OCI-LY1 (cell line): ENCODE measurements at regions not wholly inside any gene's neighbourhood (a gene's known extent, or its start where the extent isn't known, plus 50 kb on each side); places are given as distances from the start of the nearest gene placed in this dataset.

ENCODE experiments used
- H2AFZ ChIP-seq: fragments of 200-600 bp; sonication (generic), shearing (Covaris generic); 2 replicates; pipeline ENCODE4 v1.6.0; 2014; ENCODE audit warnings: antibody characterized with exemption, mild to moderate bottlenecking, low read length
- H3F3A ChIP-seq: fragments of 200-600 bp; sonication (generic), shearing (Covaris generic); 2 replicates; pipeline ENCODE4 v1.6.0; 2014; ENCODE audit warnings: mild to moderate bottlenecking, antibody characterized with exemption, low read length, moderate library complexity; ENCODE audit not compliant: insufficient read depth
- H3K27ac ChIP-seq: fragments of 200-600 bp; sonication (generic); 2 replicates; pipeline ENCODE4 v1.5.1; 2014; ENCODE audit warnings: low read length, mixed run types, mild to moderate bottlenecking, low read depth; ENCODE audit not compliant: poor library complexity, severe bottlenecking
- H3K27me3 ChIP-seq: fragments of 200-600 bp; sonication (generic); 2 replicates; pipeline ENCODE4 v1.6.0; 2014; ENCODE audit warnings: antibody characterized with exemption, mild to moderate bottlenecking, low read length, moderate library complexity; ENCODE audit not compliant: insufficient read depth
- H3K36me3 ChIP-seq: fragments of 200-600 bp; sonication (generic); 2 replicates; pipeline ENCODE4 v1.6.1; 2014; ENCODE audit warnings: mild to moderate bottlenecking, antibody characterized with exemption, low read length, moderate library complexity, mixed read lengths; ENCODE audit not compliant: insufficient read depth
- H3K4me1 ChIP-seq: fragments of 200-600 bp; sonication (generic); 2 replicates; pipeline ENCODE4 v1.5.1; 2014; ENCODE audit warnings: mild to moderate bottlenecking, low read length, moderate library complexity; ENCODE audit not compliant: insufficient read depth, severe bottlenecking
- H3K4me2 ChIP-seq: fragments of 200-600 bp; sonication (generic), shearing (Covaris generic); 2 replicates; pipeline ENCODE4 v1.6.1; 2014; ENCODE audit warnings: low read length
- H3K4me3 ChIP-seq: fragments of 200-600 bp; sonication (generic); 2 replicates; pipeline ENCODE4 v1.5.1; 2014; ENCODE audit warnings: low read length, low read depth, mild to moderate bottlenecking, mixed read lengths; ENCODE audit not compliant: poor library complexity, severe bottlenecking
- H3K79me2 ChIP-seq: fragments of 200-600 bp; shearing (Covaris generic); 2 replicates; pipeline ENCODE4 v1.6.1; 2016; ENCODE audit warnings: mixed run types, low read length, mixed read lengths; ENCODE audit not compliant: insufficient read depth
- H3K9ac ChIP-seq: fragments of 200-600 bp; sonication (generic), shearing (Covaris generic); 2 replicates; pipeline ENCODE4 v1.6.1; 2014; ENCODE audit warnings: mild to moderate bottlenecking, low read length, mixed read lengths
- H3K9me2 ChIP-seq: fragments of 200-600 bp; sonication (generic), shearing (Covaris generic); 2 replicates; pipeline ENCODE4 v1.6.1; 2014; ENCODE audit warnings: low read depth, mild to moderate bottlenecking, low read length, mixed read lengths
- H3K9me3 ChIP-seq: fragments of 200-600 bp; shearing (Covaris generic); 2 replicates; pipeline ENCODE4 v1.6.1; 2014; ENCODE audit warnings: low read length, mixed read lengths
- H4K20me1 ChIP-seq: fragments of 200-600 bp; sonication (generic), shearing (Covaris generic); 2 replicates; pipeline ENCODE4 v1.6.0; 2016; ENCODE audit warnings: mild to moderate bottlenecking, low read length; ENCODE audit not compliant: insufficient read depth
- EZH2 ChIP-seq: fragments of 200-600 bp; sonication (generic), shearing (Covaris generic); IDR thresholded peaks from 2 replicates; pipeline ENCODE4 v1.8.0; 2017; ENCODE audit warnings: borderline replicate concordance, mixed run types, mild to moderate bottlenecking, antibody characterized with exemption, low read length, moderate library complexity, mixed read lengths
- TF ChIP-seq, protein P1 (sequence below): fragments of 200-600 bp; sonication (generic), shearing (Covaris generic); IDR thresholded peaks from 2 replicates; pipeline ENCODE4 v1.5.1; 2017; ENCODE audit warnings: mild to moderate bottlenecking, antibody characterized with exemption, low read length, moderate library complexity, mixed read lengths

DNA sequence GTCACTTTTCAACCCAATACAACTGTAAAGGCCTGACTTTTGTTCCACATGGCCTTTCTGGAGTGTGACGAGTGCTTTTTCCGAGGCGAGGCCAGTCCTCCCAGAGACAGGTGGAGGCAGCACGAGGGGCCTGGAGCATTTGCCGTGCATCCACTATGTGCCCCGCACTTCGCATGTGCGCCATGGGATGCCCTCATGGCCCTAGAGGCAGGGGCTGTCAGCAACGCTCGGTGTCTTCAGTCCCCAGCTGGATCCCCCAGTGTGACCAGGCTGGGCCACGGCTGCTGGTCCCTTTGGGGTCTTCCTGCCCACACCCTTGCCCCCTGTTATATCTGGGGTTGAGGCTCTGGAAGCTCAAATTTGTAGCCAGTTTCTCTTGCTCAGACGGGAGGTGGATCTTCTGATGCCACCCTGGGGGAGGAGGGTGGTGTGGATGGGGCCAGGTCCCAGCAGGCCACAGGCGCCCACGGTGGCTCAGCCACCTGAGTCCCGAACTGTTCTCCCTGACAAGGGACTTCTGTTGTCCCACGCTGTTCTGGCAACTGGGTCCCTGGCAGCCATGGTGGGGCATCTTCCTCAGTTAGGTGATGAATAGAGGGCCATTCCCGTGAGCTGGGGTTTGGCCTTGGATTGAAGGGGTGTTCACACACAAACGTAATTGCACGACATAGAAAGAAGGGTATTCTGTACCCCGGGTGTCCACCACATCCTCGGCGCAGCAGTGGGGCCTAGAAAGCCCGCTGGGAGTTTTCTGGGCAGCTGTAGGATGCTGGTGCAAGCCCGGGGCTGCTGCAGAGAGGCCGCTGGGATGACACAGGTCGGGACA, 100.9 kb downstream of the CTTN start:
- H4K20me1 ChIP-seq: no peaks in the 10 kb centered on the region
- no peaks in the 10 kb centered on the region for H3K79me2 ChIP-seq
- H3K27me3 ChIP-seq: peaks cover 5% of the 10 kb centered on the region; the same call in 1 of the 2 replicates
- H2AFZ ChIP-seq: no peak overlapping the region
- H3K4me3 ChIP-seq: no peak overlapping the region
- H3K4me1 ChIP-seq: no peaks in the 10 kb centered on the region
- no peak overlapping the region for H3K9ac ChIP-seq
- no peaks in the 10 kb centered on the region for H3K9me3 ChIP-seq
- no peak for TF ChIP-seq EZH2
- TF ChIP-seq, protein P1, sequence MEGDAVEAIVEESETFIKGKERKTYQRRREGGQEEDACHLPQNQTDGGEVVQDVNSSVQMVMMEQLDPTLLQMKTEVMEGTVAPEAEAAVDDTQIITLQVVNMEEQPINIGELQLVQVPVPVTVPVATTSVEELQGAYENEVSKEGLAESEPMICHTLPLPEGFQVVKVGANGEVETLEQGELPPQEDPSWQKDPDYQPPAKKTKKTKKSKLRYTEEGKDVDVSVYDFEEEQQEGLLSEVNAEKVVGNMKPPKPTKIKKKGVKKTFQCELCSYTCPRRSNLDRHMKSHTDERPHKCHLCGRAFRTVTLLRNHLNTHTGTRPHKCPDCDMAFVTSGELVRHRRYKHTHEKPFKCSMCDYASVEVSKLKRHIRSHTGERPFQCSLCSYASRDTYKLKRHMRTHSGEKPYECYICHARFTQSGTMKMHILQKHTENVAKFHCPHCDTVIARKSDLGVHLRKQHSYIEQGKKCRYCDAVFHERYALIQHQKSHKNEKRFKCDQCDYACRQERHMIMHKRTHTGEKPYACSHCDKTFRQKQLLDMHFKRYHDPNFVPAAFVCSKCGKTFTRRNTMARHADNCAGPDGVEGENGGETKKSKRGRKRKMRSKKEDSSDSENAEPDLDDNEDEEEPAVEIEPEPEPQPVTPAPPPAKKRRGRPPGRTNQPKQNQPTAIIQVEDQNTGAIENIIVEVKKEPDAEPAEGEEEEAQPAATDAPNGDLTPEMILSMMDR: no peak
- no peak overlapping the region for H3K4me2 ChIP-seq
- H3K9me2 ChIP-seq: no peaks in the 10 kb centered on the region
- no peaks in the 10 kb centered on the region for H3K36me3 ChIP-seq
- H3K27ac ChIP-seq: no peak overlapping the region
- no peaks in the 10 kb centered on the region for H3F3A ChIP-seq

DNA sequence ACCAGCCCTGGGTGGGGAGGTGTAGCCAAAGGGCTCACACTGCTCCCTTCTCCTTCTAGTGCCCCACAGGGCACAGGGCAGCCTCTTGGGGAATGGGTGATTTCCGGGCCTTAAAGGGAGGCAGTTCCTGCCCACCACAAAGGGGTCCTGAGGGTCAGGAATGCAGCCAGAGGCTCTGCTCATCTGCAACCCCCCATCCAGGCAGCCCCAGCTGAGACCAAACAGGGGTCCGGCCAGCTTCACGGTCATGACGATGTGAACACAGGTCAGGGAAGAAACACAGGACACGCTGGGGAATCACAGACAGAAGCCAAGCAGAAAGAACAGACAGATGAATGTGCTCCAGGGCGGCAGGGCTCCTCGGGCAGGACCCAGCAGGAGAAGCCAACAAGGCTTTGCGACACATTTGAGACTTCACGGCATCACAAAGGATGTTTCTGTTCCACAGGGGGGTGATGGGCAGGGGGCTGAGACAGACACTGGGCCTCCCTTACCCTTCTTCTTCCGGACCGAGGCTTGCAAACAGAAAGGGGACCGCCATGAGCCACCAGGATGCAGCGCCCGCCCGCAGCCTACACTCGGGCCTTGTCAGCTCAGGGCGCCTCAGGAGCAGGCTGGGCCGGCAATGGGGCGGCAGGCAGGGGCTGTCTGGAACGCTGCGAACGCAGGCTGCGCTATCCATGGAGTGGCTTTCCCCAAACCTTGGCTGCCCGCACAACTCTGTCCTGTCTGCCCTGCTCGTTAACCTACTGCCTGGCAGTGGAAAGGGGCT, 101.9 kb downstream of the CTTN start:
- Histone ChIP-seq H3K9me2 (no peaks in the 10 kb centered on the region), H3K4me2 (no peak overlapping the region), H3F3A (no peaks in the 10 kb centered on the region), H4K20me1 (no peaks in the 10 kb centered on the region), H3K79me2 (no peaks in the 10 kb centered on the region), H3K9me3 (no peaks in the 10 kb centered on the region), H2AFZ (no peak overlapping the region), H3K4me3 (no peak overlapping the region), H3K27me3 (peaks cover 5% of the 10 kb centered on the region; the same call in 1 of the 2 replicates), H3K9ac (no peak overlapping the region), H3K4me1 (no peaks in the 10 kb centered on the region), H3K36me3 (no peaks in the 10 kb centered on the region), H3K27ac (no peak overlapping the region)
- TF ChIP-seq, protein P1: no peak
- TF ChIP-seq EZH2: no peak

DNA sequence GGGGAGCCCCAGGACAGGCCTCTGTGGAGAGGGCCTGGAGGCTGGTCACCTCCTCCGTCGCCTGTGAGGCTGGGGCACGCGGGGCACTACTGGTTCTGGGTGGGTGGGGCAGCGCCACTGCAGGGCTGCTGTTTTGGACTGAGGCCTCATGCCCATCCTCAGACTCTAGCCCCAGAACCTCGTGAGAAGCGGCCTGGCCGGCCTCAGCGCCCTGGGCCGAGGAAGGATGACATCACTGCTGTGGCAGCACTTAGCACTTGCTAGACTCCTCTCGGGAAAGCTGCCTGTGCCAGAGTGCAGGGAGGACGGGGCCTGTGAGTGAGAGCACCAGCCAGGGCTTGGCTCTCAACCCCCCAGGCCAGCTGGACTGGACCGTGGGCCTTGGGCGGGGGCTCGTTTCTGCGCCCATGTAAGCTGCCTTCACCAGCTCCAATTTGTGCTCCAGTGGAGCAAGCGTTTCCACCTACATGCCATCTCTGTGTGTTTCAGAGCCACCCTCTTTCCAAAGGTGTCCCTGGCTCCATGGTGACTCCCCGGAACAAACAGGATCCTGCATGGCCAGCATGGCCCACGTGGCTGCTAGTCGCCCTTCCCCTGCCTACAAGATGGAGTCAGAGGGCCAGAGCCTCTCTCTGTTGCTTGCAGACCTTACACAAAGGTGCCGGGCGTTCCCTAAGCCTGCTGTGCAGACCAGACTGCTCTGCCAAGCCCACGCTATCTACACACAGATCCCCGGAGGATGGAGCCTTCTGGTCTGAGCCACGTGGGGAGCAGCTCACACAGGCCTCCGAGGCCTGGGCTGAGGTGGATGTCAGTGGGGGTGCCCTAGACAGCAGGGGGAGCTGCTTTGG, 102.9 kb downstream of the CTTN start:
- Histone ChIP-seq H3K4me2 (no peak overlapping the region), H3F3A (no peaks in the 10 kb centered on the region), H3K36me3 (no peaks in the 10 kb centered on the region), H2AFZ (no peak overlapping the region), H3K9ac (no peak overlapping the region), H3K9me2 (no peaks in the 10 kb centered on the region), H3K27ac (no peak overlapping the region), H3K9me3 (no peaks in the 10 kb centered on the region), H3K4me1 (no peaks in the 10 kb centered on the region), H3K79me2 (no peaks in the 10 kb centered on the region), H3K27me3 (peaks cover 5% of the 10 kb centered on the region; the same call in 1 of the 2 replicates), H3K4me3 (no peak overlapping the region), H4K20me1 (no peaks in the 10 kb centered on the region)
- TF ChIP-seq EZH2: no peak
- TF ChIP-seq, protein P1: no peak
